ENCODE measurements at regions not wholly inside any gene's neighbourhood (a gene's known extent, or its start where the extent isn't known, plus 50 kb on each side); places are given as distances from the start of the nearest gene placed in this dataset.

DNA sequence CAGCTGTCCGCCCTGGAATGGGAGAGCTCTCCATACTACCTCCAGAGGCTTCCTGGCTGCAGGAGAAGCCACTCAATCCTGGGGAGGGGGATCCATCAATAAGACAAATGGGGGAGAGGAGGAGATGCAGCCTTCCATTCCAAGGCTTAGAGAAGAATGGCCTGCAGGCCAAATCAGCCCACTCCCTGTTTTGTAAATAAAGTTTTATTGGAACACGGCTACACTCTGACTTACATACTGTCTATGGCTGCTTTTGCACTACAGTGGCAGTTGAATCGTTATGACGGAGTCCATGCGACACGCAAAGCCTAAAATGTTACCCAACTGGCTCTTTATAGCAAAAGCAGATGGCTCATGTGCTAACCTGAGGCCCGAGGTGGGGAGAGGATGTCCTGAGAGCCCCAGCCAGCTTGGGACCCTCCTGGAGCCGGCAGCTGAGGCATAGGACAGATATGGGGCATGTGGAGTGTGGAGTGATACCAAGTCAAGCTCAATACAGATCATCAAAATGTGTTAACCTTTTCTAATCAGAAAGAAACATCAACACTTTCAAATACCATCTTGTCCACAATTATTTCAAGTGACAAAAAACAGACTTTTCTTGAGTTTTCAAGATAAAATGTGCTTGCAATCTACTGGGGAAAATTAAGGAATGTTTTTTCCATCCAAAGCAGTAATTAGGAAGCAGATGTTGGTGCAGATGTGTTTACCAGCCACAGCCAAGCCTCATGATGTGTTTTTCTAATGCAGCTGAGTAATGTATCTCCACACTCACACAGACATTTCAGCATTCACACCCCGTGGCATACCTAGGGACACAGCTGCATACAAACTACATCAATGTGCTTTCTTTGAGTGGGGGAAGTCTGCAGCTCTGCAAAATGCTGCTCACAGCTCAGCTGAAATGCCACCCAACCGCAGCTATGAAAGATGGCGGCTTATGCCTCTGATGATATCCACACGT, 181.6 kb downstream of the SHANK2 start:
- DNase-seq: no peak

DNA sequence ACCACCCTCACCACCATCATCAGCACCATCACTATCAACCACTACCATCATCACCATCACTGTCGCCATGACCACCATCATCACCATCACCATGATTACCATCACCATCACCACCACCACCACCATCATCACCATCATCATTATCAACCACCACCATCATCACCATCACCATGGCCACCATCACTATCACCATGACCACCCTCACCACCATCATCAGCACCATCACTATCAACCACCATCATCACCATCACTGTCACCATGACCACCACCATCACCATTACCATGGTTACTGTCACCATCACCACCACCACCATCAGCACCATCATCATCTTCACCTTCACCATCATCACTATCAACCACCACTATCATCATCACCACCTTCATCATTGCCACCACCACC, 183.4 kb downstream of the SHANK2 start:
- DNase-seq: no peak

- no peak for DNase-seq
These were observed 184.6 kb downstream of the SHANK2 start for GRCh38 chr11:71067753-71068152.

GRCh38 chr11:71066311-71066710, 186.1 kb downstream of the SHANK2 start:
- DNase-seq: no peak

DNA sequence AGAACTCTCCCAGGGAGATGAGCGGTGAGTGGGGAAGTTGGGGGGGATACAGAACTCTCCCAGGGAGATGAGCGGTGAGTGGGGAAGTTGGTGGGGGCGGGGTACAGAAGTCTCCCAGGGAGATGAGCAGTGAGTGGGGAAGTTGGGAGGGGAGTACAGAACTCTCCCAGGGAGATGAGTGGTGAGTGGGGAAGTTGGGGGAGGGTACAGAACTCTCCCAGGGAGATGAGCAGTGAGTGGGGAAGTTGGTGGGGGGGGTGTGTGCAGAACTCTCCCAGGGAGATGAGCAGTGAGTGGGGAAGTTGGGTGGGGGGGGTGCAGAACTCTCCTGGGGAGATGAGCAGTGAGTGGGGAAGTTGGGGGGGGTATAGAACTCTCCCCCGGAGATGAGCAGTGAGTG, 186.5 kb downstream of the SHANK2 start:
- no peak for DNase-seq

GRCh38 chr11:71064702-71065515, 187.5 kb downstream of the SHANK2 start:
- DNase-seq: no peak

DNA sequence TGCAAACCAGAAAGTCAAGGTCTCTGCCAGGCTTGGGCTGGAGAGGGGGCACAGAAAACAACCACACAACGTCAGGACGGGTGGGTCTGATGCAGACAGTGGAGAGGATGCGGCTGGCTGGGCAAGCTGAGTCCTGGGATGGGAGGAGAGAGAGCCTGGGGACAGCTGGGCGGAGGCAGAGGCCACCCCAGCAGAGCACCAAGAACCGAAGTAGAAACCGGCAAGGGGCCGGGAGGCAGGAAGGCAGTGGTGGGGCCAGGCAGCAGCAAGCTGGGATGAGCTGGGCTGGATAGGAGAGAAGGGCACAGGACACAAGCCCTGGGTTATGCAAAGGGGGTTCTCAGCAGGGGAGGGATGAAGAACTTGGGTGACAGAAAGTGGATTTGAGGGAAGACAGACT, 188.2 kb downstream of the SHANK2 start:
- no peak for DNase-seq

DNA sequence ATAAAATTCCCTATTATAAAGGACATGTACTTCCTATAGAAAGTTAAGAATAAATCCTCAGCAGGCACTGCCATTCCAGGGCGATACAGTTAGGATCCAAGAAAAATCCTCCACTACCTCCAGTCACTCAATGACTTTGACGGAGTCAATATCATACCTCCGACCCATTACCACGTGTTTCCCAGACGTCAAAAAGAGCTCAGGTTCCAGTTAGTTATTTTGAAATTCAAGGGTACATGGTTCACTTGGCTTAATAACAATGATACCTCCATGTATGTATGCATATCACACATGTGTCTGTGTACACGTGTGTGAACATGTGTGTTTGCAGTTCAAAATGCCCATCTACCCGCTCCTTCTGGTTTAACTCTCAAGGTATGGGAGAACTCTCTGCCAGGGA, 189.2 kb downstream of the SHANK2 start:
- no peak for DNase-seq

GRCh38 chr11:71062199-71062598, 190.2 kb downstream of the SHANK2 start:
- DNase-seq: no peak

DNA sequence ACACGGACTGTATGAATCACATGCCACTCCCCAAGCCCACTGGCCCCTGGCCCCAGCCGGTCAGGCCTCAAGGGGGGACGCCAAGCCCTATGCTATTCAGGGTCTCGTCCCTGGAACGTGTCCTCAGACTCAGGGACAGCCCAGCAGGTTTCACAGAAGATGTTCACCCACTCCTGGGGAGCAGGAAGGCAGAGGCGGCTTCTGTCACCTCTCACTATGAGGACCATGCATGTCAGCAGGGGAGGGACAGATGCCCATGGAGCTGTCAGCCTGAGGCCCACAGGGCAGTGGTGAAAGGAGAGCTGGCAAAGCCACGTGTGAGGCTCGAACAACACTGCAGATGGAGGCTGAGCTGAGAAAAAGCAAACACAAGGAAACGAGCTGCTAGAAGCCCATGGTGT, 192.0 kb downstream of the SHANK2 start:
- DNase-seq: no peak

- no peak for DNase-seq
These were observed 192.7 kb downstream of the SHANK2 start for GRCh38 chr11:71059662-71060061.

- no peak for DNase-seq
These were observed 196.5 kb downstream of the SHANK2 start for GRCh38 chr11:71055925-71056324.

Measured in stimulated activated CD4-positive, alpha-beta T cell treated with anti-CD3 and anti-CD28 coated beads, Interleukin-15, amount 100 ng/mL, for 24 hours (primary cell).